ENCODE measurements at regions not wholly inside any gene's neighbourhood (a gene's known extent, or its start where the extent isn't known, plus 50 kb on each side); places are given as distances from the start of the nearest gene placed in this dataset.

DNA sequence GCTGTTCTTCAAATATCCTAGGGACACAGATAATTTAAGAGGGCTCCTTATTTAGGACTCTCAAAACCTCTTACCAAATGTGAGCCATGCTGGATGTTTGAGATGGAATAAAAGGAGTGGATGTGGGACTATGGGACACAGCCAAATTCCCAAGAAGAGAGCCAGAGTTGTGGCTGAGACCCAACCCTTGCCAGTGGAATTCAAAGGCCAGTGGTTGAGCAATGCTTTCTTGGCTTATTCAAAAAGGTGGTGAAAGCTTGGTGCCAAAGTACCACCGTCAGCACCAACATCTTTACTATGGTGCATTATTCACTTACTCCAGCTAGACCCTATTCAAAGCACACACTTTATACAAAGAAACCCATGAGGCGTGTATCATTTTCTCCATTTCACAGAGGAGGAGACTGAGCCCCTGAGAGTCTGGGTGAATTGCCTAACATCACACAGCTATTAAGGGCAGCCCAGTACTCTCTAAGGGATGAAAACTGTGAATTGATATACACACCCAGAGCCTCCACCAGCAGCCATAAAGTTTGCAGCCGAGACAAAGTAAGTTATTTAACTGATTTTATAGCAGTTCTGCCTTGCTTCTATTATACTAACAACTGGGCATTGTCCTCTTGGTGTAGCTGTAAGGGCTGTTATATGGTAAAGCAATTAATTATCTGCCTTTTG lies 391.7 kb downstream of the ACTL7B start:
- Histone ChIP-seq H3K27me3 (ENCODE audit: insufficient read depth) (no peaks in the 10 kb centered on the region), H3F3A (replicated peaks; ENCODE audit: low read depth) (no peaks in the 10 kb centered on the region), H3K36me3 (ENCODE audit: insufficient read depth) (no peaks in the 10 kb centered on the region), H3K27ac (ENCODE audit: low read depth) (no peak overlapping the region), H3K9me2 (ENCODE audit: insufficient read depth) (no peaks in the 10 kb centered on the region), H4K20me1 (replicated peaks; ENCODE audit: insufficient read depth) (no peaks in the 10 kb centered on the region), H2AFZ (no peak overlapping the region), H3K4me3 (no peak overlapping the region), H3K79me2 (replicated peaks; ENCODE audit: insufficient read depth) (no peaks in the 10 kb centered on the region), H3K4me2 (no peak overlapping the region), H3K4me1 (ENCODE audit: insufficient read depth) (no peaks in the 10 kb centered on the region)
- ATAC-seq = no peak
- no peaks in the 10 kb centered on the region for H3K36me3 Mint-ChIP-seq (ENCODE audit: low read depth)
- H3K4me3 Mint-ChIP-seq = no peak overlapping the region
- peaks cover under 1% of the 10 kb centered on the region; the same call in 2 of the 3 replicates for H3K9me3 Mint-ChIP-seq
- H3K4me1 Mint-ChIP-seq = no peaks in the 10 kb centered on the region
- DNase-seq (ENCODE audit: low spot score) = no peak
- TF ChIP-seq, protein P1, sequence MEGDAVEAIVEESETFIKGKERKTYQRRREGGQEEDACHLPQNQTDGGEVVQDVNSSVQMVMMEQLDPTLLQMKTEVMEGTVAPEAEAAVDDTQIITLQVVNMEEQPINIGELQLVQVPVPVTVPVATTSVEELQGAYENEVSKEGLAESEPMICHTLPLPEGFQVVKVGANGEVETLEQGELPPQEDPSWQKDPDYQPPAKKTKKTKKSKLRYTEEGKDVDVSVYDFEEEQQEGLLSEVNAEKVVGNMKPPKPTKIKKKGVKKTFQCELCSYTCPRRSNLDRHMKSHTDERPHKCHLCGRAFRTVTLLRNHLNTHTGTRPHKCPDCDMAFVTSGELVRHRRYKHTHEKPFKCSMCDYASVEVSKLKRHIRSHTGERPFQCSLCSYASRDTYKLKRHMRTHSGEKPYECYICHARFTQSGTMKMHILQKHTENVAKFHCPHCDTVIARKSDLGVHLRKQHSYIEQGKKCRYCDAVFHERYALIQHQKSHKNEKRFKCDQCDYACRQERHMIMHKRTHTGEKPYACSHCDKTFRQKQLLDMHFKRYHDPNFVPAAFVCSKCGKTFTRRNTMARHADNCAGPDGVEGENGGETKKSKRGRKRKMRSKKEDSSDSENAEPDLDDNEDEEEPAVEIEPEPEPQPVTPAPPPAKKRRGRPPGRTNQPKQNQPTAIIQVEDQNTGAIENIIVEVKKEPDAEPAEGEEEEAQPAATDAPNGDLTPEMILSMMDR (conservative IDR thresholded peaks at IDR 0.05; ENCODE audit: low read depth in 2 of 2) = no peak
- TF ChIP-seq, protein P2, sequence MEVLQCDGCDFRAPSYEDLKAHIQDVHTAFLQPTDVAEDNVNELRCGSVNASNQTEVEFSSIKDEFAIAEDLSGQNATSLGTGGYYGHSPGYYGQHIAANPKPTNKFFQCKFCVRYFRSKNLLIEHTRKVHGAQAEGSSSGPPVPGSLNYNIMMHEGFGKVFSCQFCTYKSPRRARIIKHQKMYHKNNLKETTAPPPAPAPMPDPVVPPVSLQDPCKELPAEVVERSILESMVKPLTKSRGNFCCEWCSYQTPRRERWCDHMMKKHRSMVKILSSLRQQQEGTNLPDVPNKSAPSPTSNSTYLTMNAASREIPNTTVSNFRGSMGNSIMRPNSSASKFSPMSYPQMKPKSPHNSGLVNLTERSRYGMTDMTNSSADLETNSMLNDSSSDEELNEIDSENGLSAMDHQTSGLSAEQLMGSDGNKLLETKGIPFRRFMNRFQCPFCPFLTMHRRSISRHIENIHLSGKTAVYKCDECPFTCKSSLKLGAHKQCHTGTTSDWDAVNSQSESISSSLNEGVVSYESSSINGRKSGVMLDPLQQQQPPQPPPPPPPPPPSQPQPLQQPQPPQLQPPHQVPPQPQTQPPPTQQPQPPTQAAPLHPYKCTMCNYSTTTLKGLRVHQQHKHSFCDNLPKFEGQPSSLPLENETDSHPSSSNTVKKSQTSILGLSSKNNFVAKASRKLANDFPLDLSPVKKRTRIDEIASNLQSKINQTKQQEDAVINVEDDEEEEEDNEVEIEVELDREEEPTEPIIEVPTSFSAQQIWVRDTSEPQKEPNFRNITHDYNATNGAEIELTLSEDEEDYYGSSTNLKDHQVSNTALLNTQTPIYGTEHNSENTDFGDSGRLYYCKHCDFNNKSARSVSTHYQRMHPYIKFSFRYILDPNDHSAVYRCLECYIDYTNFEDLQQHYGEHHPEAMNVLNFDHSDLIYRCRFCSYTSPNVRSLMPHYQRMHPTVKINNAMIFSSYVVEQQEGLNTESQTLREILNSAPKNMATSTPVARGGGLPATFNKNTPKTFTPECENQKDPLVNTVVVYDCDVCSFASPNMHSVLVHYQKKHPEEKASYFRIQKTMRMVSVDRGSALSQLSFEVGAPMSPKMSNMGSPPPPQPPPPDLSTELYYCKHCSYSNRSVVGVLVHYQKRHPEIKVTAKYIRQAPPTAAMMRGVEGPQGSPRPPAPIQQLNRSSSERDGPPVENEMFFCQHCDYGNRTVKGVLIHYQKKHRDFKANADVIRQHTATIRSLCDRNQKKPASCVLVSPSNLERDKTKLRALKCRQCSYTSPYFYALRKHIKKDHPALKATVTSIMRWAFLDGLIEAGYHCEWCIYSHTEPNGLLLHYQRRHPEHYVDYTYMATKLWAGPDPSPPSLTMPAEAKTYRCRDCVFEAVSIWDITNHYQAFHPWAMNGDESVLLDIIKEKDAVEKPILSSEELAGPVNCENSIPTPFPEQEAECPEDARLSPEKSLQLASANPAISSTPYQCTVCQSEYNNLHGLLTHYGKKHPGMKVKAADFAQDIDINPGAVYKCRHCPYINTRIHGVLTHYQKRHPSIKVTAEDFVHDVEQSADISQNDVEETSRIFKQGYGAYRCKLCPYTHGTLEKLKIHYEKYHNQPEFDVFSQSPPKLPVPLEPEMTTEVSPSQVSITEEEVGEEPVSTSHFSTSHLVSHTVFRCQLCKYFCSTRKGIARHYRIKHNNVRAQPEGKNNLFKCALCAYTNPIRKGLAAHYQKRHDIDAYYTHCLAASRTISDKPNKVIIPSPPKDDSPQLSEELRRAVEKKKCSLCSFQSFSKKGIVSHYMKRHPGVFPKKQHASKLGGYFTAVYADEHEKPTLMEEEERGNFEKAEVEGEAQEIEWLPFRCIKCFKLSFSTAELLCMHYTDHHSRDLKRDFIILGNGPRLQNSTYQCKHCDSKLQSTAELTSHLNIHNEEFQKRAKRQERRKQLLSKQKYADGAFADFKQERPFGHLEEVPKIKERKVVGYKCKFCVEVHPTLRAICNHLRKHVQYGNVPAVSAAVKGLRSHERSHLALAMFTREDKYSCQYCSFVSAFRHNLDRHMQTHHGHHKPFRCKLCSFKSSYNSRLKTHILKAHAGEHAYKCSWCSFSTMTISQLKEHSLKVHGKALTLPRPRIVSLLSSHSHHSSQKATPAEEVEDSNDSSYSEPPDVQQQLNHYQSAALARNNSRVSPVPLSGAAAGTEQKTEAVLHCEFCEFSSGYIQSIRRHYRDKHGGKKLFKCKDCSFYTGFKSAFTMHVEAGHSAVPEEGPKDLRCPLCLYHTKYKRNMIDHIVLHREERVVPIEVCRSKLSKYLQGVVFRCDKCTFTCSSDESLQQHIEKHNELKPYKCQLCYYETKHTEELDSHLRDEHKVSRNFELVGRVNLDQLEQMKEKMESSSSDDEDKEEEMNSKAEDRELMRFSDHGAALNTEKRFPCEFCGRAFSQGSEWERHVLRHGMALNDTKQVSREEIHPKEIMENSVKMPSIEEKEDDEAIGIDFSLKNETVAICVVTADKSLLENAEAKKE (CRISPR knock-in tag; IDR thresholded peaks at IDR 0.05) = no peak
- no peak for TF ChIP-seq JUNB (IDR thresholded peaks at IDR 0.05; ENCODE audit: unreplicated experiment)
- TF ChIP-seq ZNF331 (CRISPR knock-in tag; IDR thresholded peaks at IDR 0.05; ENCODE audit: low read depth) = no peak
- no peak for TF ChIP-seq ZNF114 (CRISPR knock-in tag; IDR thresholded peaks at IDR 0.05)
- no peak for TF ChIP-seq NANOG (IDR thresholded peaks at IDR 0.05; ENCODE audit: borderline replicate concordance)
- H3K27me3 Mint-ChIP-seq (ENCODE audit: insufficient read depth, low read depth, poor library complexity) = no peaks in the 10 kb centered on the region
- no peak overlapping the region for H3K27ac Mint-ChIP-seq

Measured in GM23338 (cell line).